ENCODE measurements at regions not wholly inside any gene's neighbourhood (a gene's known extent, or its start where the extent isn't known, plus 50 kb on each side); places are given as distances from the start of the nearest gene placed in this dataset. TPM values are rescaled to one million over a fixed set of nuclear protein-coding genes. Genes with fewer than 3 reads are reported as not detected.

GRCh38 chr2:117720765-117721164, 93.7 kb upstream of the DDX18 start:
- DNase-seq = no peak

GRCh38 chr2:117723483-117723882, 91.0 kb upstream of the DDX18 start:
- no peak for DNase-seq

GRCh38 chr2:117723888-117724434, 90.5 kb upstream of the DDX18 start:
- DNase-seq = no peak

- DNase-seq = peak; percentile 3
Measured at GRCh38 chr2:117726747-117727146, 87.7 kb upstream of the DDX18 start.

GRCh38 chr2:117737846-117738245, 76.6 kb upstream of the DDX18 start:
- DNase-seq = no peak

GRCh38 chr2:117738991-117739839, 75.3 kb upstream of the DDX18 start:
- DNase-seq = no peak

GRCh38 chr2:117745537-117745936, 69.0 kb upstream of the DDX18 start:
- DNase-seq = no peak

- no peak for DNase-seq
Measured at GRCh38 chr2:117755768-117756167, 58.7 kb upstream of the DDX18 start.

- DNase-seq = no peak
Measured at GRCh38 chr2:117760916-117761315, 53.6 kb upstream of the DDX18 start.

- no peak for DNase-seq
Measured at GRCh38 chr2:117762454-117762853, 52.0 kb upstream of the DDX18 start.

- DNase-seq = peak; percentile 6
Measured at GRCh38 chr2:117763804-117764203, 50.7 kb upstream of the DDX18 start.

Small RNA genes lying in the stretch of these regions (small RNA-seq; reads per million reads assigned to genes)
- gene AC104408.1 (ENCODE audit: low replicate concordance) (not detected), gene RNU7-190P (ENCODE audit: low replicate concordance) (not detected)

Measured in tongue (tissue), 2 donors.